ENCODE measurements at regions not wholly inside any gene's neighbourhood (a gene's known extent, or its start where the extent isn't known, plus 50 kb on each side); places are given as distances from the start of the nearest gene placed in this dataset.
"Not testable (repeated sequence)": the region's sequence is repeated elsewhere in the genome, so short reads cannot be mapped to it uniquely, and the experiment has no call there.

GRCh38 chr17:55932973-55933372 is 182.1 kb downstream of the PCTP start:
- H3K36me3 ChIP-seq: no peaks in the 10 kb centered on the region
- TF ChIP-seq POLR2A (IDR thresholded peaks at IDR 0.05): no peak
- TF ChIP-seq, protein P1, sequence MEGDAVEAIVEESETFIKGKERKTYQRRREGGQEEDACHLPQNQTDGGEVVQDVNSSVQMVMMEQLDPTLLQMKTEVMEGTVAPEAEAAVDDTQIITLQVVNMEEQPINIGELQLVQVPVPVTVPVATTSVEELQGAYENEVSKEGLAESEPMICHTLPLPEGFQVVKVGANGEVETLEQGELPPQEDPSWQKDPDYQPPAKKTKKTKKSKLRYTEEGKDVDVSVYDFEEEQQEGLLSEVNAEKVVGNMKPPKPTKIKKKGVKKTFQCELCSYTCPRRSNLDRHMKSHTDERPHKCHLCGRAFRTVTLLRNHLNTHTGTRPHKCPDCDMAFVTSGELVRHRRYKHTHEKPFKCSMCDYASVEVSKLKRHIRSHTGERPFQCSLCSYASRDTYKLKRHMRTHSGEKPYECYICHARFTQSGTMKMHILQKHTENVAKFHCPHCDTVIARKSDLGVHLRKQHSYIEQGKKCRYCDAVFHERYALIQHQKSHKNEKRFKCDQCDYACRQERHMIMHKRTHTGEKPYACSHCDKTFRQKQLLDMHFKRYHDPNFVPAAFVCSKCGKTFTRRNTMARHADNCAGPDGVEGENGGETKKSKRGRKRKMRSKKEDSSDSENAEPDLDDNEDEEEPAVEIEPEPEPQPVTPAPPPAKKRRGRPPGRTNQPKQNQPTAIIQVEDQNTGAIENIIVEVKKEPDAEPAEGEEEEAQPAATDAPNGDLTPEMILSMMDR (IDR thresholded peaks at IDR 0.05): no peak
- no peak overlapping the region for H3K27ac ChIP-seq
- no peak for DNase-seq
- H3K9me3 ChIP-seq: no peaks in the 10 kb centered on the region
- no peaks in the 10 kb centered on the region for H3K4me1 ChIP-seq
- H3K4me3 ChIP-seq: no peak overlapping the region
- no peaks in the 10 kb centered on the region for H3K27me3 ChIP-seq

GRCh38 chr17:55939181-55939810 is 188.4 kb downstream of the PCTP start:
- H3K9me3 ChIP-seq, DNase-seq, H3K4me1 ChIP-seq, H3K4me3 ChIP-seq, H3K27ac ChIP-seq, H3K36me3 ChIP-seq, H3K27me3 ChIP-seq: not testable (repeated sequence)

DNA sequence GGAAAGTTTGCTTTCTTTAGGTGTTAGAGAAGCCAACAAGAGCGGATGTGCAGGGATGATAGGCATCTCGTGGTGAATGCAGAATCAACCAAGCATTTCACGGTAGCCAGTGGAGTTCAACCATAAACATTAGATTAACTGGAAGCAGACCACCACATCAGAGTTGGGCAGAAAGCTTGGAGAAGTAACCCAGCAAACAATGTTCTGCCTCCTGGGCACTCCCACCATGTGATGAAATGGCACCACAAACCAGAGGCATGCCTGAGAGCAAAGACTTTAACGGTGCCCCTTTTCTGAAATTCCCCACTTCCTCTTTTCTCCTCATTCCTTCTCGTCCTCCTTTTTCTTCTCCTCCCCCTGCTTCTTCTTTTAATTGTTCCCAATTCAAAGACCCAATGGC is 193.5 kb upstream of the ANKFN1 start:
- H3K36me3 ChIP-seq: no peaks in the 10 kb centered on the region
- no peak overlapping the region for H3K27ac ChIP-seq
- no peaks in the 10 kb centered on the region for H3K9me3 ChIP-seq
- no peaks in the 10 kb centered on the region for H3K27me3 ChIP-seq
- no peak overlapping the region for H3K4me3 ChIP-seq
- H3K4me1 ChIP-seq: no peaks in the 10 kb centered on the region
- TF ChIP-seq, protein P1 (IDR thresholded peaks at IDR 0.05): no peak
- no peak for TF ChIP-seq POLR2A (IDR thresholded peaks at IDR 0.05)
- DNase-seq: no peak

DNA sequence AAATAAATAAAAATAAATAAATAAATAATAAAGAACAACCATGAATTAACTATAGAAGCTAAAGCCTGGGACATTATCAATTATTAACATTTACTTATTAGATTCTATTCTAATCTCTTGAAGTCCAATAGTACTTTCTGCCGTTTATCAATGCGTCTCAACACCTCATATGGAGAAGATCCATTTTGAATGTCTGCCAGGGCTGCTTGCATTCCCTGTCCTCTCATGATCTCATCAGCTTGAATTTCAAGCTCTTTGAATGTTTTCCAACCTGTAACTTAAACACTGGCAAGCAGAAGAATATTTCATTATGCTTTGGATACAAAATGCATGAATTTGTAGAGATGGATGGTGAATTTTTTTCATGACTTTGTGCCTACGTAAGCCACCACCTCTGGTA is 191.9 kb upstream of the ANKFN1 start:
- no peak for DNase-seq
- no peaks in the 10 kb centered on the region for H3K9me3 ChIP-seq
- no peak overlapping the region for H3K4me3 ChIP-seq
- TF ChIP-seq, protein P1 (IDR thresholded peaks at IDR 0.05): no peak
- TF ChIP-seq POLR2A (IDR thresholded peaks at IDR 0.05): no peak
- no peaks in the 10 kb centered on the region for H3K36me3 ChIP-seq
- no peaks in the 10 kb centered on the region for H3K4me1 ChIP-seq
- no peak overlapping the region for H3K27ac ChIP-seq
- no peaks in the 10 kb centered on the region for H3K27me3 ChIP-seq

DNA sequence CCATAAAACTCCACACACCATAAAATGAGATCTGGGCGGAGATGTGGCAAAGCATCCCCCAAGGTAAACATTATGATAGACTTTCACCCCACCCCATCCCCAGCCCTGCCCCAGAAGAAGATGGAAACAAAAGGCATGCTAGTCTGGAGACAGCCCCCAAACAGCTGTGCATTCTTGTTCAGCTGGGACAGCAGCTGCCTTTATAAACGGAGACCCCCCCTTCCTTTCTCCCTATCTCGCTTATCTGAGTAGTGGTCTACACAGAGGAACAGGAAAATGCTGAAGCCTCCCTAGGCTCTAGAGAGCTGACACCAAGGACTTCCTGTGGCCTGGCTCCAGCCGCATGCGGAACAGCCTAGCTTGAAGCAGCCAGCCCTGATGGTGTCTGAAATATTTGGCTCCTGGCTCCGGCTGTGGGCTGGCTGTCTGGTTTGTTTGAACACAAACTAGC is 190.3 kb upstream of the ANKFN1 start:
- no peaks in the 10 kb centered on the region for H3K9me3 ChIP-seq
- H3K27ac ChIP-seq: peak overlapping the region in 1 of 4 donors; percentile 23
- no peaks in the 10 kb centered on the region for H3K4me1 ChIP-seq
- peak in 1 of 3 donors; percentile 60 for DNase-seq
- no peaks in the 10 kb centered on the region for H3K36me3 ChIP-seq
- TF ChIP-seq, protein P1 (IDR thresholded peaks at IDR 0.05): no peak
- no peak overlapping the region for H3K4me3 ChIP-seq
- H3K27me3 ChIP-seq: no peaks in the 10 kb centered on the region

DNA sequence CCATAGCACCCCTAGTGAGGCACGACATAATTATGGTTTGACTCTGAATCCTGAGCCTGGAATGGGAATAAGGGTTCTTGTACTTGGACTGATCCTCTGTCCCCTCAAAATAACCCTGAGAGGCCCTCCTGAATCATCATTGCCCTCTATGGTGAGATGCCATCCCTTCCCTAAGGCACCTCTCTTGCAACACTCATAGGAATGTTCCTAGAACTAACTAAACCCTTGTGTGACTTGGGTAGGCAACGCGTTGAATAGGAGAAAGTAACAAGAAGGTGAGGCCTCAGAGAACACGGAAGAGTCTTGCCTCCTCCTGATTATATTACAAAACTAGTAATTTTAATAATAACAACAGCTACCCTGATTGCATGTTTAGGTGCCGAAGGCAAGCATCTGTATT is 189.1 kb upstream of the ANKFN1 start:
- no peak for DNase-seq
- no peak overlapping the region for H3K4me3 ChIP-seq
- no peaks in the 10 kb centered on the region for H3K9me3 ChIP-seq
- TF ChIP-seq, protein P1 (IDR thresholded peaks at IDR 0.05): no peak
- TF ChIP-seq POLR2A (IDR thresholded peaks at IDR 0.05): no peak
- H3K27me3 ChIP-seq: no peaks in the 10 kb centered on the region
- no peaks in the 10 kb centered on the region for H3K36me3 ChIP-seq
- no peaks in the 10 kb centered on the region for H3K4me1 ChIP-seq
- H3K27ac ChIP-seq: no peak overlapping the region

Measured in Peyer's patch (tissue), 4 donors.